Limb (tissue), 2 donors: ENCODE measurements at regions not wholly inside any gene's neighbourhood (a gene's known extent, or its start where the extent isn't known, plus 50 kb on each side); places are given as distances from the start of the nearest gene placed in this dataset.

Experiments
- DNase-seq, 2 donors: peaks; one replicate each; pipeline ENCODE4 v3.0.0-alpha.2; 2016; ENCODE audit errors: extremely low spot score in 2 of 2

- no peak for DNase-seq
These were observed 251.1 kb downstream of the GPR37 start for GRCh38 chr7:124514471-124514870.

- DNase-seq, result no peak
These were observed 268.4 kb downstream of the GPR37 start for GRCh38 chr7:124497176-124497575.

GRCh38 chr7:124489925-124490324, 275.7 kb downstream of the GPR37 start:
- DNase-seq, result no peak

GRCh38 chr7:124489082-124489819, 276.3 kb downstream of the GPR37 start:
- no peak for DNase-seq

- no peak for DNase-seq
These were observed 283.4 kb downstream of the GPR37 start for GRCh38 chr7:124482229-124482628.

- DNase-seq, result no peak
These were observed 284.7 kb downstream of the GPR37 start for GRCh38 chr7:124480821-124481290.

- no peak for DNase-seq
These were observed 285.4 kb downstream of the GPR37 start for GRCh38 chr7:124480036-124480820.

- no peak for DNase-seq
These were observed 303.3 kb downstream of the GPR37 start for GRCh38 chr7:124462249-124462648.

GRCh38 chr7:124460555-124460954, 305.0 kb downstream of the GPR37 start:
- DNase-seq, result no peak

- DNase-seq, result no peak
These were observed 305.5 kb downstream of the GPR37 start for GRCh38 chr7:124460056-124460450.

- DNase-seq, result no peak
These were observed 306.2 kb downstream of the GPR37 start for GRCh38 chr7:124459101-124460055.

GRCh38 chr7:124457841-124458240, 307.8 kb downstream of the GPR37 start:
- DNase-seq, result no peak

GRCh38 chr7:124456286-124456685, 309.3 kb downstream of the GPR37 start:
- DNase-seq, result no peak

- DNase-seq, result no peak
These were observed 313.4 kb downstream of the GPR37 start for GRCh38 chr7:124452186-124452585.

- DNase-seq, result no peak
These were observed 315.7 kb downstream of the GPR37 start for GRCh38 chr7:124449896-124450295.

- DNase-seq, result no peak
These were observed 320.7 kb downstream of the GPR37 start for GRCh38 chr7:124444696-124445480.

- DNase-seq, result no peak
These were observed 321.8 kb downstream of the GPR37 start for GRCh38 chr7:124443762-124444161.

- no peak for DNase-seq
These were observed 325.5 kb downstream of the GPR37 start for GRCh38 chr7:124440081-124440480.

- DNase-seq, result no peak
These were observed 333.5 kb downstream of the GPR37 start for GRCh38 chr7:124432009-124432578.

- no peak for DNase-seq
These were observed 335.7 kb downstream of the GPR37 start for GRCh38 chr7:124429923-124430322.
